SU-DHL-6 (cell line): ENCODE measurements at regions not wholly inside any gene's neighbourhood (a gene's known extent, or its start where the extent isn't known, plus 50 kb on each side); places are given as distances from the start of the nearest gene placed in this dataset.

Source experiments
- EZH2phosphoT487 ChIP-seq: fragments of 200-600 bp; sonication (generic), shearing (Covaris generic); conservative IDR thresholded peaks from 2 replicates; pipeline ENCODE4 v1.6.1; 2018; ENCODE audit warnings: mild to moderate bottlenecking, antibody characterized with exemption, low read length, moderate library complexity, mixed read lengths
- TF ChIP-seq, protein P1 (sequence below): fragments of 200-600 bp; sonication (generic); IDR thresholded peaks from one replicate; pipeline ENCODE4 v1.5.1; 2017; ENCODE audit warnings: antibody characterized with exemption, mild to moderate bottlenecking, low read length, moderate library complexity; ENCODE audit not compliant: insufficient read depth, poor library complexity, severe bottlenecking

DNA sequence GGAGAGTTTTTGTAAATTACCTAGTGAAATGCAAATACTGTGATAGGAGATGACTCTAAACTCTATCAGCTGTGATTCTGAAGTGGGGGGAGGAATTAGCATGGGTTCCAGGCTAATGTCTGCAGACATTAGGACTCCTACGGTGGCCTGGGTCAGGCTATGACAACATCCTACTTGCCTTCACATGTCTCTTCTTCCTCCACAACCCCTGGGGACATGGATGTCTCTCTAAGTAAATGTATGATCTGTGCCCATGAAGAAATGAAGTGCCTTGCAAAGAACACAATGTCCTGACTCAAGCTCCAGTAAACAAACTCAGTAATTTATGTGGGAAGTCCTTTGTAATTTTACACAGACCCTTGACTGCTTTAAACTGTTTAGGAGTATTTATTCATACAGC is 165.8 kb upstream of the EEF1E1 start:
- TF ChIP-seq, protein P1, sequence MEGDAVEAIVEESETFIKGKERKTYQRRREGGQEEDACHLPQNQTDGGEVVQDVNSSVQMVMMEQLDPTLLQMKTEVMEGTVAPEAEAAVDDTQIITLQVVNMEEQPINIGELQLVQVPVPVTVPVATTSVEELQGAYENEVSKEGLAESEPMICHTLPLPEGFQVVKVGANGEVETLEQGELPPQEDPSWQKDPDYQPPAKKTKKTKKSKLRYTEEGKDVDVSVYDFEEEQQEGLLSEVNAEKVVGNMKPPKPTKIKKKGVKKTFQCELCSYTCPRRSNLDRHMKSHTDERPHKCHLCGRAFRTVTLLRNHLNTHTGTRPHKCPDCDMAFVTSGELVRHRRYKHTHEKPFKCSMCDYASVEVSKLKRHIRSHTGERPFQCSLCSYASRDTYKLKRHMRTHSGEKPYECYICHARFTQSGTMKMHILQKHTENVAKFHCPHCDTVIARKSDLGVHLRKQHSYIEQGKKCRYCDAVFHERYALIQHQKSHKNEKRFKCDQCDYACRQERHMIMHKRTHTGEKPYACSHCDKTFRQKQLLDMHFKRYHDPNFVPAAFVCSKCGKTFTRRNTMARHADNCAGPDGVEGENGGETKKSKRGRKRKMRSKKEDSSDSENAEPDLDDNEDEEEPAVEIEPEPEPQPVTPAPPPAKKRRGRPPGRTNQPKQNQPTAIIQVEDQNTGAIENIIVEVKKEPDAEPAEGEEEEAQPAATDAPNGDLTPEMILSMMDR: no peak
- no peak for TF ChIP-seq EZH2phosphoT487
